ENCODE measurements at regions not wholly inside any gene's neighbourhood (a gene's known extent, or its start where the extent isn't known, plus 50 kb on each side); places are given as distances from the start of the nearest gene placed in this dataset.

GRCh38 chr5:124352312-124352711 is 394.1 kb downstream of the ZNF608 start:
- no peak for DNase-seq

GRCh38 chr5:124349931-124350330 is 396.5 kb downstream of the ZNF608 start:
- no peak for DNase-seq

DNA sequence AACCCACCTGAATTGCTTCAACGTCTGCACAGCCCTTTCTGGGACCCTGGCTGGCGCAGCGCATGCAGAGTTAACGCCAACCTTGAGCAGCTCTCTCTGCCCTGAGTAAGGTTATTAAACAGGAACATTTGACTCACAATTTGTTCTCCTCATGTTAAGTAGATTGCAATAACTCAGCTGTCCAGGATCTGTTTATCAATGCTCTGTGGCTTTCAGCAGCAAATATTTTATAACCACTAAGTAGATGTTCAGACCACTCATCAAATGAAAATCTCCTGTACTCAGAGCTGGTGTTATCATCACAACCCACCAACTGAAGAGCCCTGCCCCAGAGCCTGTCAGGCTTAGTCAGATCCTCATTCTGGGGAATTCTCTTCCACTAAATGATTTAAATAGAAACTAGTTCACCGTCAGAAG is 403.0 kb downstream of the ZNF608 start:
- no peak for DNase-seq

DNA sequence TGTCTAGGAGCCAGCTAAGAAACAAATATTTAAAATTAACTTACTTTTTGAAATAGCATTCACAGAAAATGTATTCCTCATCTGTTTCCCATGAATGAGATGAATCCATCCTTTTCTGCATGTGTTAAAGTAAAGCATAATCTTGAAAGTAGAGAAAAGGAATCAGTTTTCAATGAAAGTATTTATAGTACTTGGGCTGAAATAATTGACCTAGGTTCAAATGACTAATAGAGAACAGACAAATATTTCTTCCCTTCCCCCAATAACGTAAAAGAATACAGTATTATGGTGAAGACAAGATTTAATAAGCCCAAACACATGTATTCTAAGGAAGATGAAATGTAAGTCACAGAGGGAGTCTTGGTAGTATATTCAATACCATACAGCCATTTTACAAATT is 403.5 kb downstream of the ZNF608 start:
- no peak for DNase-seq

- no peak for DNase-seq
Observed at GRCh38 chr5:124342584-124342983, 403.9 kb downstream of the ZNF608 start.

GRCh38 chr5:124342027-124342471 is 404.4 kb downstream of the ZNF608 start:
- no peak for DNase-seq

GRCh38 chr5:124341066-124341858 is 405.2 kb downstream of the ZNF608 start:
- DNase-seq, result no peak

GRCh38 chr5:124337996-124338395 is 408.4 kb downstream of the ZNF608 start:
- DNase-seq, result no peak

DNA sequence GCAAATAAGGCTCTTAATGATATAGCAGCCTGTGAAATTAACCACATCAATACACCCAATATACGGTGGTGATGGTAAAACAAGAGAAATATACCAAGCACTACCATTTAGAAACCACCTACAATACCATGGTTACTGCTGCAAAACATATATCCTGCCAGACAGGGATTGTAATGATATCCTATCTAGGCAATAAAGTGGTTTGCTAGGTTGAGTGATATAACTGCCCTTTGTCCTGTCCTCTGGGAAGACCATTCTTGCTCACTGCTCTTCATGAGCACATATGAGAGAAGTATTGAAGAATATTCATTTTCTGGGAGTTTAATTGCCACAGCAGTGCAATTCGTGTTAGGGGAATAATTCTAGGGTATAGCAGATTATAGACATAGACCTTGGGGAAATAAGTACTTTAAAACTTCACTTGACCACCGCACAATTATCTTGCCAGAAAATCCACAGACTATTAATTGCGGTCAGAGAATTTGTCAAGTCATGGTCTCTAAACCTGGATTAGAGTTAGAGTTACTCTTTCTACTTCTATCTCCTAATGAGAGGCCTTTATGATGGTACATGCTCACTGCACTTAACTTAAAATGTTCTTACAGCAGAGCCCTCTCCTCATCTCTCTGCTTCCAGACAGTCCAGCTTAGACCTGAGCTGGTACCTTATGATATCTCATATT is 413.0 kb downstream of the ZNF608 start:
- DNase-seq, result no peak

DNA sequence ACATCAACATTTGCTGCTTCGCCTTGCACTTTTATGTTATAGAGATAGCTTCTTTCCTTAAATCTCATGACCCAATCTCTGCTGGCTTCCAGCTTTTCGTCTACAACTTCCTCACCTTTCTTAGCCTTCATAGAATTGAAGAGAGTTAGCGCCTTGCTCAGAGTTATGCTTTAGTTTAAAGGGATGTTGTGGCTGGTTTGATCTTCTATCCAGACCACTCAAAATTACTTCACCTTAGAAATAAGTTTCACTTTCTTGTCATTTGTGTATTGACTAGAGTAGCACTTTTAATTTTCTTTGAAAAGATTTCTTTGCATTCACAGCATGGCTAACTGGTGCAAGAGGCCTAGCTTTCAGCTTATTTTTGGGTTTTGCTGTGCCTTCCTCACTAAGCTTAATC is 414.2 kb downstream of the ZNF608 start:
- no peak for DNase-seq

- no peak for DNase-seq
Observed at GRCh38 chr5:124330595-124331220, 415.7 kb downstream of the ZNF608 start.

DNA sequence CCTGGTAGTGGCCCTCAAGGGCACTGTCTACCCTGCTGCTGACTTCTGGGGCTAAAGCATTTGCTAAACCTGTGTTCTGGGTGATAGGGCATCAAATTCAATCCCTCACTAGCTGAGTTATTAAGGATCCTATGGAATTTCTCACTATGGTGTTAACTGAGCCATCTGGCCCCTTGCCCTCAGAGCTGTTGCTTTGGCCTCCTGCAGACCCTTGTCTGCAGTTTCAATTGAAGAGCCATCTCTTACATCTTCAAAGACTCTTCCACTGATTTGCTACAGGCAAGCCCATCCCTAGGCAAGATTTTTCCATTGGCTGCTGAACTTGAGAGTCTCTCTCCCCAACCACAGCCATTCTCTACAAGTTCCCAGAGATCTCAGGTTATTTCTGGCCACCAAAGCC is 418.2 kb downstream of the ZNF608 start:
- DNase-seq, result no peak

GRCh38 chr5:124318661-124319060 is 427.8 kb downstream of the ZNF608 start:
- no peak for DNase-seq

DNA sequence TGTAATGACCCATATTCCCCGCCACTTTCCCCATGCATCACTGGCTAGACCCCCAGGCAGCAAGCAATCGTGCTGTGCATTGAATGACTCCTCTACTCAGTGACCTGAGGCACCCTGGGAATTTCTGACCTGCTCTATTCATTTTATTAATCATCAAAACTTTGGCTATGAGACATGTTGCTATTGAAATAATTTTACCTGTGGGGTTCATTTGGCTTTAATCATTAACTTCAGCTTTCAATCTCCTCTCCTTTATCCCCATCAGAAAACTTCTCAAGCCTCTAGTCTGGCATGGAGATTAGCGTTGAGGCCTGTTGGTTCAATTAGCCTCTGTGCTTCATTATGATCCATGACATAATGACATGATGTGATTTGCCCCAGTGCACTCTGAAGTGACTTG is 429.0 kb downstream of the ZNF608 start:
- DNase-seq, result no peak

DNA sequence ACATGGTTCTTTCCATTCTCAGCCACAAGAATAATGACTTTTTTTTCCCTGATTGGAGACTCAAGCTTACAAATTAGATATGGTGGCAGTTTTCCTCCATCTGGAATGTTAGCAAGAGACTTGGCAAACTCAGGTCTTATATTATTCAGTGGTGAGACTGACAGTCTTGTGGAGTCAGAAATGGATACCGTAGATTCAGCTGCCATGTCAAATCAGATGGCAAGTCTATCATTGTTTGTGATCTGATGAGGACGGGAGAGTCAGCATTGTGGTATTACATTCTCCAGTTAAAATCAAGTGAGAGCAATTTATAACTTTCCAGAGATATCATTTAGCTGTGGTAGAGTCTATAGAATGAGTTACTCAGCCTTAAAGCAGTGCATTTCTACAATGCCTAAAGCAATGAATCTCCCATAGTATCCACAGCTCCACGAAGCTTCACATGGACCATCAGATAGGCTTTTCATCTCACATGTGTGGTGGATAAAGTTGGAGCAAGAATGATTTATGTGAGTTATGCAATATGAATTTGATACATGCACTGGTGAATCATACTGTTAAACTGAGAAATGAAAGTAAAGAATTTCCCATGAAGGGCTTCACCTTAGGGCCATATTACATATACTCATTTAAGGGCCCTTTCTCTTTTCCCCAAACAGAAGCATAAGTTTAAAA is 430.6 kb downstream of the ZNF608 start:
- DNase-seq, result no peak

DNA sequence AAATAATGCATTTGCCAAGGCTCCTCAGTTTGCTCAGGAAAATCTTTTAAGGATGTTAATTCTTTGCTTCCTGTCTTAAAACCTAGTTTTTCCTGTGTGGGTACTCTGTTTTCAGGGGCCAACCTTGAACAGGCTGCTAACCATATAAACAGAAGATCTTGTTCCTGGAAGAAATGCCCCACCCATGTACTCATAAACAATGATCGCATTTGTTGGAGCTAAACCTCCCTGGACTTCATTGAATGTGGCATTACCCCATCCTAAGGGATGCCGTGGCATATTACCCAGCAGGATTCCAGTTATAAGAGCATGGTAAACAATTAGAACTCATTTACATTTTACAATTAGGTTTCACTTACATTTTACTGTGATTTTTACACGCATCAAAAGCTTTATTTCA is 436.0 kb downstream of the ZNF608 start:
- no peak for DNase-seq

DNA sequence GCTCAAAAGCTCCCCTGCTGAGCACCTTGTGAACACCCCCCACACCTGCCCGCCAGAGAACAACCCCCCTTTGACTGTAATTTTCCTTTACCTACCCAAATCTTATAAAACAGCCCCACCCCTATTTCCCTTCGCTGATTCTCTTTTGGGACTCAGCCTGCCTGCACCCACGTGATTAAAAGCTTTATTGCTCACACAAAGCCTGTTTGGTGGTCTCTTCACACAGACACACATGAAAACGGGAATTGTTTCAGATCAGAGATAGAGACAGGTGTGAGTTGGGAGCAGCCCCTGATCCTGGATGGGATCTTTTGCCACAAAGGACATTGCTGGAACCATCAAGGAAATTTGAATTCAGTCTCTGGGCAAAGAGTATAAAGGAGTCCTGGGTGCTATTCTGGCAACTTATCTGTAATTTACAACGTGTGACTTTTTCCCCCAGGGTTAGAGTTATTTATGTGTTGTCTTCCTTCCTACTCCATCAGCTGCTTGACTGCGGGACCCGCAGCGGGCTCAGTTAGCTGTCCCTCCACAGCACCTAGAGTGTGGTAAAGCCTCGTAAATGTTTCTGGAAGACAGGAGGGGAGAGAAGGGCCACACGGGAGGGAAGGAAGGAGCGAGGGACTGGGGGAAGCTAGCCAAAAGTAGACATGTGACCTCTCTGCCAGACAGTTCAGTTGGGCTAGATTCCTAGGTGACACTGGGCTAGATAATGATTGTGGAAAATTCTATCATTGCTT is 437.0 kb downstream of the ZNF608 start:
- DNase-seq, result no peak

DNA sequence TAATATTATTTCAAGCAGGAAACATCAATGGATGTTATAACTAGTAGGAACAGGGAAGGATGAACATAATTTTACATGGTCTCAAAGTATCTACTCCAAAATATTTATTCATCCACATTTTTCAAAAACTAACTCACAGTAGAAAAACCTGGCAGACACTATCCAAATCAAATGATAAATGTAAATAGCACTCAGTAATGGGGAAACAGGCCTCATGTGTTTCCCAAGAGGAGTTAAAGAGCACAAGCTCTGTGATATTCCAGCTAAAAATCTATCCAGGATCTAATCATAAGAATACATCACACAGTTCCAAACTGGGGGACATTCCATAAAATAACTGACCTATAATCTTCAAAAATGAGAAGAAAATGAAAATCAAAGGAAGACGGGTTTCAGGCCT is 443.1 kb downstream of the ZNF608 start:
- no peak for DNase-seq

- DNase-seq, result no peak
Observed at GRCh38 chr5:124302533-124302932, 443.9 kb downstream of the ZNF608 start.

DNA sequence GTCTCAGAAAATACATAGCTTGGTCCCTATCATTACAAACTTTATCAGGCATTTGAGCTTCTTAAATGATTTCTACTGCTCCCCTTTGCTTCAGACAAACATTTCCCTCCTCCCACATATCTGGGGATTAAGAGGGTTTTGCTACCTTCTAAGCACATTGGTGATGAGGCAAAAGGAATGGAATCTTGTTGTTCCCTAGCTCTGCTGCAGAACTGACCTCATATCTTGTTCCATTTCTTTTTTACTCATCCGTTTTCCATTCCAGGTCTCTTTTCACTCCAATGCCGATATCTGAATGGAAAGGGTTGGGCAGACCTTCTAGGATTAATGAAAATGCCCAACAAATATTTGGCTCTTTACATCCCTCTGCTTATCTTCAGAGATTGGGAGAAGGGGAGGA is 444.6 kb downstream of the ZNF608 start:
- DNase-seq, result no peak

DNA sequence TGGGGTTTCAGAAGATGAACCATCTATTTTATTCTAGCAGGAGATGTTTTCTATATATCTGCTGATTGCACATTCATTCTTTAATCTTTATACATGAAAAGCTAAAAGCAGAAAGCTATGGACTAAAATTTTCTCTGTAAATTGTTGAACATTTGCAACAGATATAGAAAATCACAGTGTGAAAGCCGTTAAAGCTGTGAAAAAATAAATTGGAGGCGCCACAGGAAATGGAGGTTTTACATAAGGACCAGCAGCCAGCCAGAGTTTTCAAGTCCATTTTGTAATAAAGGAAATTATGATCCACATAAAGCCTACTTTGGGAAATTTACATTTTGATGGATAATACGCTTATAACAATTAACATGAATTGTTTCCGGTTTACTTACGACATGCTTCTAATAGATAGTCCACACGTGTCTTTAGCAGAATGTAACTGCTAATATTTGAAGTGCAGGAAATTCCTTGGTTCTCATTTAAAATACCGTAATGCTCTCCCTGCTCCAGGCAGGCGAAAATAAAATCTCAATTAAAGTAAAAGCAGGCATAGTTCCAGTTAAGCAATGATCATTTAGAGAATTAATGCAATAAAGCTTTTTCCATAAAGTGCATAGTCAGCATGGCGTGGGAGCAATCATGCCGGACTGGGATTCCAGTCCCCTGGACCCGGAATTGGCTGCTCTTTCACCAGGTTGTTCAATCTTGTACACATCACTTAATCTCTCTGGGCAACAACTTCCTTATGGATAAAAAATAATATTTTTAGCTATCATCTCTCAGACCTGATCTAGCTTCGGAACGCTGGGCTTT is 445.4 kb downstream of the ZNF608 start:
- no peak for DNase-seq

GRCh38 chr5:124297826-124298225 is 448.6 kb downstream of the ZNF608 start:
- DNase-seq, result no peak

Measured in NCI-H2081 treated with DMSO at 0.1 percent for 48 hours (cell line).